GM23338 (cell line): ENCODE measurements at regions not wholly inside any gene's neighbourhood (a gene's known extent, or its start where the extent isn't known, plus 50 kb on each side); places are given as distances from the start of the nearest gene placed in this dataset.

ENCODE experiments used
- ETS1 ChIP-seq: IDR thresholded peaks from 2 replicates; pipeline ENCODE4 v1.6.1; 2016; ENCODE audit warnings: antibody characterized with exemption
- EZH2 ChIP-seq: fragments of 200-600 bp; sonication (generic); IDR thresholded peaks from one replicate; pipeline ENCODE4 v1.8.0; 2017; ENCODE audit warnings: antibody characterized with exemption, mild to moderate bottlenecking, low read depth; ENCODE audit not compliant: unreplicated experiment
- EZH2phosphoT487 ChIP-seq: fragments of 200-600 bp; sonication (generic); IDR thresholded peaks from one replicate; pipeline ENCODE4 v1.8.1; 2018; ENCODE audit warnings: antibody characterized with exemption; ENCODE audit not compliant: unreplicated experiment
- NANOG ChIP-seq: IDR thresholded peaks from 2 replicates; pipeline ENCODE4 v1.6.1; 2016; ENCODE audit warnings: antibody characterized with exemption, borderline replicate concordance
- POLR2AphosphoS5 ChIP-seq: IDR thresholded peaks from 2 replicates; pipeline ENCODE4 v1.6.1; 2016; ENCODE audit warnings: antibody characterized with exemption, low read depth
- REST ChIP-seq: IDR thresholded peaks from one replicate; pipeline ENCODE4 v1.6.1; 2018; ENCODE audit warnings: antibody characterized with exemption; ENCODE audit not compliant: unreplicated experiment
- ZNF114 ChIP-seq: fragments of 250-450 bp; sonication (Bioruptor Pico); IDR thresholded peaks from 2 replicates; pipeline ENCODE4 v1.5.0; 2020; ENCODE audit warnings: mild to moderate bottlenecking, moderate library complexity
- ZNF331 ChIP-seq: fragments of 250-450 bp; sonication (Bioruptor Pico); IDR thresholded peaks from 2 replicates; pipeline ENCODE4 v1.5.0; 2020; ENCODE audit warnings: low read depth, mild to moderate bottlenecking, moderate library complexity
- ZNF462 ChIP-seq: fragments of 250-450 bp; sonication (Bioruptor Pico); IDR thresholded peaks from 2 replicates; pipeline ENCODE4 v1.5.0; 2020; ENCODE audit warnings: mild to moderate bottlenecking, moderate library complexity
- TF ChIP-seq, protein P1 (sequence below), 2 experiments: fragments of 200-600 bp in 1 of 2; sonication (generic) in 1 of 2; conservative IDR thresholded peaks; 2 replicates each; pipeline versions ENCODE4 v1.5.1 to v1.6.1; 2016 to 2017; ENCODE audit warnings: antibody characterized with exemption in 2 of 2, low read depth in 2 of 2, mild to moderate bottlenecking in 2 of 2, moderate library complexity in 1 of 2

DNA sequence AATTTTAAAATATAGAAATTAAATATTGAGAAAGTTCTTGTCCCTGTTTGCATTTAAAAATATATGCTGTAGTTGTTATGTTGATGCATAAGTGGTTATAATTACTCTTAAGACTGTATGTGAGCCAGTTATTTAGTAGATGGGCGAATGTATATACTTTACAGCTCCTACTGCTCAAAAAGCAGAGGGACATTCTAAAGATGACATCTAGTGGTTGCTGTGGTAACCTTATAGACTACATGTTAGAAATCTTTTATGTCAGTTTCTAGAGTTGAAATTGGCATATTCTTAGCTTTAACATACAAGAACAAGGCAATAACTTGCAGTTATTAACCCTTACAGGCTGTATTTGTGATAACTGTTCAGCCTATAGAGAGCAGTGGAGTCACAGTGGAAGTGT lies 160.5 kb downstream of the OLFM4 start:
- no peak for TF ChIP-seq POLR2AphosphoS5
- no peak for TF ChIP-seq REST
- TF ChIP-seq, protein P1, sequence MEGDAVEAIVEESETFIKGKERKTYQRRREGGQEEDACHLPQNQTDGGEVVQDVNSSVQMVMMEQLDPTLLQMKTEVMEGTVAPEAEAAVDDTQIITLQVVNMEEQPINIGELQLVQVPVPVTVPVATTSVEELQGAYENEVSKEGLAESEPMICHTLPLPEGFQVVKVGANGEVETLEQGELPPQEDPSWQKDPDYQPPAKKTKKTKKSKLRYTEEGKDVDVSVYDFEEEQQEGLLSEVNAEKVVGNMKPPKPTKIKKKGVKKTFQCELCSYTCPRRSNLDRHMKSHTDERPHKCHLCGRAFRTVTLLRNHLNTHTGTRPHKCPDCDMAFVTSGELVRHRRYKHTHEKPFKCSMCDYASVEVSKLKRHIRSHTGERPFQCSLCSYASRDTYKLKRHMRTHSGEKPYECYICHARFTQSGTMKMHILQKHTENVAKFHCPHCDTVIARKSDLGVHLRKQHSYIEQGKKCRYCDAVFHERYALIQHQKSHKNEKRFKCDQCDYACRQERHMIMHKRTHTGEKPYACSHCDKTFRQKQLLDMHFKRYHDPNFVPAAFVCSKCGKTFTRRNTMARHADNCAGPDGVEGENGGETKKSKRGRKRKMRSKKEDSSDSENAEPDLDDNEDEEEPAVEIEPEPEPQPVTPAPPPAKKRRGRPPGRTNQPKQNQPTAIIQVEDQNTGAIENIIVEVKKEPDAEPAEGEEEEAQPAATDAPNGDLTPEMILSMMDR (conservative IDR thresholded peaks at IDR 0.05; ENCODE audit: low read depth in 2 of 2), result peak; percentile 13 to 39; a peak in 2 of 4 replicates
- TF ChIP-seq ZNF331 (CRISPR knock-in tag), result no peak
- no peak for TF ChIP-seq EZH2
- no peak for TF ChIP-seq EZH2phosphoT487
- no peak for TF ChIP-seq ETS1
- no peak for TF ChIP-seq ZNF114 (CRISPR knock-in tag)
- TF ChIP-seq NANOG, result no peak
- no peak for TF ChIP-seq ZNF462 (CRISPR knock-in tag)
